ENCODE measurements at regions not wholly inside any gene's neighbourhood (a gene's known extent, or its start where the extent isn't known, plus 50 kb on each side); places are given as distances from the start of the nearest gene placed in this dataset.

DNA sequence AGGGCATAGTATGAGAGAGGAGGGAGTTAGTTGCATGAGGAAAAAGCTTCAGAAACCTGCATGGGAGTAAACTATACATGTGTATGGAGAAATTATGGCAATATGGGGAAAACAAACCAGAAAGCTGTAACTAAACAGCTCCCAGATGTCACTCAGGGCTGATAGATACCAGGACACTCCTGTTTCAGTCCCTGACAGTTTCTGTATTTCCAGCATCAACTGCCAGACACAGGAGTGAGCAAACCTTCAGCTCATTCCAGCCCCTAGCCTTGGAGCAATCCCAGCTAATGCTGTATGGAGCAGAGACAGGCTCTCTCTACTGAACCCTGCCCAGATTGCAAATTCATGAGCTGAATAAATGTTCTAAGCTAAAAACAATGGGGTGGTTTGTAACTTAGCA is 382.9 kb upstream of the MAGEB18 start:
- intact Hi-C loops (cut with micrococcal nuclease; ENCODE audit: unreplicated experiment) (no loop called here), in situ Hi-C loops (cut with MboI) (no loop called here)
- no peak overlapping the region for H3K9ac ChIP-seq (ENCODE audit: control insufficient read depth, insufficient read depth, low read length)
- H3K27ac ChIP-seq (ENCODE audit: control insufficient read depth, insufficient read depth) = no peak overlapping the region
- no peaks in the 10 kb centered on the region for H3K4me1 ChIP-seq (ENCODE audit: control insufficient read depth, insufficient read depth, low read length)
- RAD21 ChIA-PET (ENCODE audit: unreplicated experiment) = no interaction called here
- POLR2A ChIA-PET = no interaction called here
- TF ChIP-seq DPF2 (IDR thresholded peaks at IDR 0.05) (no peak), RBBP5 (conservative IDR thresholded peaks at IDR 0.05) (no peak)
- TF ChIP-seq, protein P1, sequence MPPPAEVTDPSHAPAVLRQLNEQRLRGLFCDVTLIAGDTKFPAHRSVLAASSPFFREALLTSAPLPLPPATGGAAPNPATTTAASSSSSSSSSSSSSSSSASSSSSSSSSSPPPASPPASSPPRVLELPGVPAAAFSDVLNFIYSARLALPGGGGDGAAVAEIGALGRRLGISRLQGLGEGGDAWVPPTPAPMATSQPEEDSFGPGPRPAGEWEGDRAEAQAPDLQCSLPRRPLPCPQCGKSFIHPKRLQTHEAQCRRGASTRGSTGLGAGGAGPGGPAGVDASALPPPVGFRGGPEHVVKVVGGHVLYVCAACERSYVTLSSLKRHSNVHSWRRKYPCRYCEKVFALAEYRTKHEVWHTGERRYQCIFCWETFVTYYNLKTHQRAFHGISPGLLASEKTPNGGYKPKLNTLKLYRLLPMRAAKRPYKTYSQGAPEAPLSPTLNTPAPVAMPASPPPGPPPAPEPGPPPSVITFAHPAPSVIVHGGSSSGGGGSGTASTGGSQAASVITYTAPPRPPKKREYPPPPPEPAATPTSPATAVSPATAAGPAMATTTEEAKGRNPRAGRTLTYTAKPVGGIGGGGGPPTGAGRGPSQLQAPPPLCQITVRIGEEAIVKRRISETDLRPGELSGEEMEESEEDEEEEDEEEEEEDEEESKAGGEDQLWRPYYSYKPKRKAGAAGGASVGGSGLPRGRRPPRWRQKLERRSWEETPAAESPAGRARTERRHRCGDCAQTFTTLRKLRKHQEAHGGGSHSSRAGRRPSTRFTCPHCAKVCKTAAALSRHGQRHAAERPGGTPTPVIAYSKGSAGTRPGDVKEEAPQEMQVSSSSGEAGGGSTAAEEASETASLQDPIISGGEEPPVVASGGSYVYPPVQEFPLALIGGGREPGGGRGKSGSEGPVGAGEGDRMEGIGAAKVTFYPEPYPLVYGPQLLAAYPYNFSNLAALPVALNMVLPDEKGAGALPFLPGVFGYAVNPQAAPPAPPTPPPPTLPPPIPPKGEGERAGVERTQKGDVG (CRISPR knock-in tag; IDR thresholded peaks at IDR 0.05) = no peak
- no peak overlapping the region for H3K4me3 ChIP-seq
- H3K27me3 ChIP-seq (replicated peaks in 1 of 2; ENCODE audit: control insufficient read depth in 2 of 2, insufficient read depth in 2 of 2, low read length in 1 of 2) = no peaks in the 10 kb centered on the region
- no peaks in the 10 kb centered on the region for H4K20me1 ChIP-seq (ENCODE audit: control insufficient read depth, insufficient read depth)
- DNase-seq (ENCODE audit: low read depth, low spot score) (no peak), ATAC-seq (no peak), FAIRE-seq (no peak)
- no peaks in the 10 kb centered on the region for H3K9me3 ChIP-seq (replicated peaks; ENCODE audit: control insufficient read depth, insufficient read depth, low read length)
- H3K36me3 ChIP-seq (ENCODE audit: control insufficient read depth in 2 of 2, insufficient read depth in 2 of 2, low read length in 1 of 2) = no peaks in the 10 kb centered on the region
- no peak overlapping the region for H3K4me2 ChIP-seq (ENCODE audit: control insufficient read depth, insufficient read depth)
- no peak overlapping the region for H2AFZ ChIP-seq (ENCODE audit: control insufficient read depth, low read depth, low read length)
- no peaks in the 10 kb centered on the region for H3K79me2 ChIP-seq (ENCODE audit: control insufficient read depth, insufficient read depth, low read length)
- SMC1A ChIA-PET (ENCODE audit: uncharacterized antibody, unreplicated experiment) = interaction anchor here (0.9 kb wide), 1 partner anchor 9 kb away, joined by 3 read pairs; no protein-coding TSS in a partner anchor
- no TSS peak for BruUV-seq (replicated peaks)
- CTCF ChIA-PET = no interaction called here

GRCh38 chrX:25762656-25763055 is 375.5 kb upstream of the MAGEB18 start:
- CTCF ChIA-PET = no interaction called here
- Histone ChIP-seq H3K4me1 (ENCODE audit: control insufficient read depth, insufficient read depth, low read length) (no peaks in the 10 kb centered on the region), H3K4me3 (no peak overlapping the region), H3K36me3 (ENCODE audit: control insufficient read depth in 2 of 2, insufficient read depth in 2 of 2, low read length in 1 of 2) (no peaks in the 10 kb centered on the region), H3K9ac (ENCODE audit: control insufficient read depth, insufficient read depth, low read length) (no peak overlapping the region), H2AFZ (ENCODE audit: control insufficient read depth, low read depth, low read length) (no peak overlapping the region), H3K27ac (ENCODE audit: control insufficient read depth, insufficient read depth) (no peak overlapping the region), H3K79me2 (ENCODE audit: control insufficient read depth, insufficient read depth, low read length) (no peaks in the 10 kb centered on the region), H3K27me3 (replicated peaks in 1 of 2; ENCODE audit: control insufficient read depth in 2 of 2, insufficient read depth in 2 of 2, low read length in 1 of 2) (no peaks in the 10 kb centered on the region), H3K9me3 (replicated peaks; ENCODE audit: control insufficient read depth, insufficient read depth, low read length) (no peaks in the 10 kb centered on the region), H3K4me2 (ENCODE audit: control insufficient read depth, insufficient read depth) (no peak overlapping the region), H4K20me1 (ENCODE audit: control insufficient read depth, insufficient read depth) (no peaks in the 10 kb centered on the region)
- SMC1A ChIA-PET (ENCODE audit: uncharacterized antibody, unreplicated experiment) = no interaction called here
- WGBS (ENCODE audit: insufficient coverage, insufficient replicate concordance, low lambda C conversion rate, missing lambda C conversion rate) = 3% methylated on average over 2 of the region's 2 CpGs
- intact Hi-C loops (cut with micrococcal nuclease; ENCODE audit: unreplicated experiment) = no loop called here
- POLR2A ChIA-PET = no interaction called here
- DNase-seq (ENCODE audit: low read depth, low spot score) (no peak), FAIRE-seq (no peak), ATAC-seq (no peak)
- in situ Hi-C loops (cut with MboI) = no loop called here
- RAD21 ChIA-PET (ENCODE audit: unreplicated experiment) = no interaction called here
- no TSS peak for BruUV-seq (replicated peaks)
- TF ChIP-seq RUNX3 (IDR thresholded peaks at IDR 0.05; ENCODE audit: low read length) (no peak), TCF12 (IDR thresholded peaks at IDR 0.05; ENCODE audit: low read depth, low read length) (no peak), GATAD2B (conservative IDR thresholded peaks at IDR 0.05; ENCODE audit: low read depth) (no peak), CBX3 (IDR thresholded peaks at IDR 0.05; ENCODE audit: borderline replicate concordance, low read depth) (no peak), SP1 (IDR thresholded peaks at IDR 0.05; ENCODE audit: low read depth, low read length) (no peak), WRNIP1 (IDR thresholded peaks at IDR 0.05; ENCODE audit: borderline replicate concordance, low read depth, low read length) (no peak), BRCA1 (IDR thresholded peaks at IDR 0.05; ENCODE audit: low read depth, low read length) (no peak), STAT1 (conservative IDR thresholded peaks at IDR 0.05) (no peak), SREBF2 (IDR thresholded peaks at IDR 0.05; ENCODE audit: low read length) (no peak), IRF4 (IDR thresholded peaks at IDR 0.05; ENCODE audit: low read depth, low read length) (no peak), E2F8 (IDR thresholded peaks at IDR 0.05; ENCODE audit: low read depth, partially characterized antibody) (no peak)
- TF ChIP-seq, protein P2, sequence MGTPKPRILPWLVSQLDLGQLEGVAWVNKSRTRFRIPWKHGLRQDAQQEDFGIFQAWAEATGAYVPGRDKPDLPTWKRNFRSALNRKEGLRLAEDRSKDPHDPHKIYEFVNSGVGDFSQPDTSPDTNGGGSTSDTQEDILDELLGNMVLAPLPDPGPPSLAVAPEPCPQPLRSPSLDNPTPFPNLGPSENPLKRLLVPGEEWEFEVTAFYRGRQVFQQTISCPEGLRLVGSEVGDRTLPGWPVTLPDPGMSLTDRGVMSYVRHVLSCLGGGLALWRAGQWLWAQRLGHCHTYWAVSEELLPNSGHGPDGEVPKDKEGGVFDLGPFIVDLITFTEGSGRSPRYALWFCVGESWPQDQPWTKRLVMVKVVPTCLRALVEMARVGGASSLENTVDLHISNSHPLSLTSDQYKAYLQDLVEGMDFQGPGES (IDR thresholded peaks at IDR 0.05) = no peak
